H1 (cell line): ENCODE measurements at regions not wholly inside any gene's neighbourhood (a gene's known extent, or its start where the extent isn't known, plus 50 kb on each side); places are given as distances from the start of the nearest gene placed in this dataset.

Experiments
- CTCF ChIA-PET: fragments of 300-600 bp; sonication (Branson Sonifier 250); formaldehyde crosslinking; loops from one replicate; lab custom pipeline; 2021; ENCODE audit not compliant: partially characterized antibody; lab: Charles Lee
- POLR2A ChIA-PET: fragments of 300-600 bp; sonication (Branson Sonifier 250); formaldehyde crosslinking; loops from one replicate; lab custom pipeline; 2021; ENCODE audit warnings: inconsistent platforms; ENCODE audit not compliant: partially characterized antibody; lab: Charles Lee
- DNase-seq, 2 experiments: peaks; one replicate each; pipeline versions ENCODE4 v3.0.0 to v3.0.0-alpha.2; 2010 to 2022; ENCODE audit warnings: low spot score in 2 of 2, low read depth in 1 of 2, mixed read lengths in 1 of 2
- FAIRE-seq: peaks from 2 replicates; lab custom pipeline; 2011; peaks lifted over from hg19 to GRCh38; lab: Jason Lieb, UNC
- H2AFZ ChIP-seq: 2 replicates; pipeline ENCODE4 v1.8.1; 2012; ENCODE audit warnings: low read length, inconsistent platforms
- H2AK5ac ChIP-seq: 2 replicates; pipeline ENCODE4 v1.6.1; 2013; ENCODE audit warnings: low read depth, low read length
- H2BK120ac ChIP-seq: replicated peaks from 2 replicates; pipeline ENCODE3; 2013; ENCODE audit warnings: low read depth, low read length, inconsistent platforms
- H2BK12ac ChIP-seq: 2 replicates; pipeline ENCODE4 v1.6.1; 2013; ENCODE audit warnings: low read depth, low read length
- H2BK15ac ChIP-seq: 2 replicates; pipeline ENCODE4 v1.6.1; 2013; ENCODE audit warnings: low read length
- H2BK20ac ChIP-seq: 2 replicates; pipeline ENCODE4 v1.6.1; 2013; ENCODE audit warnings: low read length
- H2BK5ac ChIP-seq: 2 replicates; pipeline ENCODE4 v1.6.1; 2013; ENCODE audit warnings: low read depth, low read length
- H3K14ac ChIP-seq: 2 replicates; pipeline ENCODE4 v1.6.1; 2013; ENCODE audit warnings: inconsistent platforms; ENCODE audit not compliant: insufficient read length
- H3K18ac ChIP-seq: 2 replicates; pipeline ENCODE4 v1.6.1; 2013; ENCODE audit warnings: low read length; ENCODE audit errors: extremely low read depth
- H3K23ac ChIP-seq: 2 replicates; pipeline ENCODE4 v1.6.1; 2013; ENCODE audit warnings: inconsistent platforms; ENCODE audit not compliant: insufficient read length
- H3K23me2 ChIP-seq: 2 replicates; pipeline ENCODE4 v1.6.1; 2013; ENCODE audit warnings: low read depth, low read length
- H3K27ac ChIP-seq: 2 replicates; pipeline ENCODE4 v1.6.1; 2011; ENCODE audit warnings: low read depth, low read length, inconsistent platforms
- H3K27me3 ChIP-seq, 4 experiments: replicated peaks in 1 of 4; 1 replicate in 1 of 4; 2 replicates in 3 of 4; pipeline versions ENCODE4 v1.6.1 to v1.8.1; 2011 to 2013; ENCODE audit warnings: low read length in 3 of 4, mild to moderate bottlenecking in 3 of 4, inconsistent platforms in 2 of 4, mixed read lengths in 2 of 4, moderate library complexity in 1 of 4; ENCODE audit not compliant: control insufficient read depth in 3 of 4, insufficient read depth in 3 of 4; ENCODE audit errors: extremely low read depth in 1 of 4
- H3K36me3 ChIP-seq, 4 experiments: 2 replicates each; pipeline versions ENCODE4 v1.6.1 to v1.8.1; 2011 to 2013; ENCODE audit warnings: mild to moderate bottlenecking in 4 of 4, low read length in 3 of 4, moderate library complexity in 2 of 4, control low read depth in 1 of 4, inconsistent platforms in 1 of 4; ENCODE audit not compliant: insufficient read depth in 4 of 4, control insufficient read depth in 2 of 4
- H3K4ac ChIP-seq: replicated peaks from 2 replicates; pipeline ENCODE3; 2013; ENCODE audit warnings: low read length, low read depth, mixed read lengths, inconsistent platforms; ENCODE audit not compliant: insufficient read length
- H3K4me1 ChIP-seq, 4 experiments: replicated peaks in 1 of 4; 1 replicate in 1 of 4; 2 replicates in 3 of 4; pipeline versions ENCODE4 v1.6.1 to v1.8.1; 2011 to 2013; ENCODE audit warnings: low read length in 3 of 4, inconsistent platforms in 2 of 4, mixed read lengths in 1 of 4; ENCODE audit not compliant: insufficient read depth in 4 of 4, control insufficient read depth in 3 of 4
- H3K4me2 ChIP-seq, 2 experiments: 2 replicates each; pipeline versions ENCODE4 v1.6.1 to v1.8.1; 2011 to 2013; ENCODE audit warnings: low read depth in 2 of 2, low read length in 2 of 2, control low read depth in 1 of 2, inconsistent platforms in 1 of 2, mild to moderate bottlenecking in 1 of 2; ENCODE audit not compliant: insufficient read depth in 1 of 2
- H3K4me3 ChIP-seq, 4 experiments: fragments of 200-600, 300-600 bp in 1 of 4; sonication (generic), shearing (Covaris generic), sonication (Bioruptor Twin) in 1 of 4; 2 replicates each; pipeline versions ENCODE4 v1.5.1 to v1.8.1; 2011 to 2016; ENCODE audit warnings: low read length in 4 of 4, low read depth in 3 of 4, control low read depth in 2 of 4, inconsistent platforms in 2 of 4, mild to moderate bottlenecking in 2 of 4, mixed read lengths in 1 of 4, moderate library complexity in 1 of 4; ENCODE audit not compliant: insufficient read depth in 2 of 4; ENCODE audit errors: extremely low read depth in 1 of 4
- H3K56ac ChIP-seq: replicated peaks from 2 replicates; pipeline ENCODE3; 2013; ENCODE audit warnings: low read depth, mild to moderate bottlenecking, mixed read lengths, low read length, inconsistent platforms; ENCODE audit not compliant: insufficient read length
- H3K79me1 ChIP-seq: 2 replicates; pipeline ENCODE4 v1.6.1; 2013; ENCODE audit warnings: low read depth, low read length, control low read depth
- H3K79me2 ChIP-seq, 2 experiments: 2 replicates each; pipeline versions ENCODE4 v1.6.1 to v1.8.1; 2012 to 2013; ENCODE audit warnings: low read length in 2 of 2, mild to moderate bottlenecking in 2 of 2, inconsistent platforms in 1 of 2; ENCODE audit not compliant: insufficient read depth in 2 of 2, control insufficient read depth in 1 of 2
- H3K9ac ChIP-seq, 4 experiments: replicated peaks in 1 of 4; 1 replicate in 1 of 4; 2 replicates in 3 of 4; pipeline versions ENCODE4 v1.6.1 to v1.8.1; 2011 to 2013; ENCODE audit warnings: low read depth in 3 of 4, low read length in 3 of 4, control low read depth in 2 of 4, mild to moderate bottlenecking in 2 of 4, moderate library complexity in 2 of 4, inconsistent platforms in 1 of 4; ENCODE audit errors: extremely low read depth in 1 of 4
- H3K9me3 ChIP-seq, 2 experiments: 2 replicates each; pipeline versions ENCODE4 v1.6.1 to v1.8.1; 2012 to 2013; ENCODE audit warnings: mild to moderate bottlenecking in 2 of 2, moderate library complexity in 2 of 2, control low read depth in 1 of 2, inconsistent platforms in 1 of 2, low read depth in 1 of 2, low read length in 1 of 2, mixed read lengths in 1 of 2; ENCODE audit not compliant: insufficient read depth in 2 of 2
- H4K20me1 ChIP-seq, 2 experiments: replicated peaks in 1 of 2; 2 replicates each; pipeline versions ENCODE3 to v1.8.1; 2011 to 2013; ENCODE audit warnings: inconsistent platforms in 2 of 2, low read length in 2 of 2, mild to moderate bottlenecking in 1 of 2; ENCODE audit not compliant: insufficient read depth in 2 of 2, control insufficient read depth in 1 of 2
- H4K5ac ChIP-seq: 2 replicates; pipeline ENCODE4 v1.6.1; 2013; ENCODE audit warnings: low read length, low read depth, mixed read lengths, inconsistent platforms; ENCODE audit not compliant: insufficient read length
- H4K8ac ChIP-seq: 2 replicates; pipeline ENCODE4 v1.8.0; 2013; ENCODE audit warnings: mild to moderate bottlenecking, moderate library complexity, low read length, inconsistent platforms; ENCODE audit not compliant: insufficient read depth; ENCODE audit errors: extremely low read depth
- H4K91ac ChIP-seq: replicated peaks from 2 replicates; pipeline ENCODE3; 2013; ENCODE audit warnings: low read length, mixed read lengths, inconsistent platforms; ENCODE audit not compliant: insufficient read length
- ATF3 ChIP-seq: IDR thresholded peaks from 2 replicates; pipeline ENCODE4 v1.6.1; 2011; ENCODE audit warnings: low read depth, mild to moderate bottlenecking, low read length; ENCODE audit not compliant: insufficient read depth
- CBX8 ChIP-seq: fragments of 300-800, 300-1000 bp; sonication (generic); IDR thresholded peaks from 2 replicates; pipeline ENCODE4 v1.7.1; 2016; ENCODE audit warnings: low read depth, low read length, borderline replicate concordance
- CTCF ChIP-seq, 3 experiments: IDR thresholded peaks; 1 replicate in 2 of 3; 2 replicates in 1 of 3; pipeline versions ENCODE4 v1.5.1 to v1.6.1; 2011; ENCODE audit warnings: low read length in 3 of 3, mild to moderate bottlenecking in 3 of 3, inconsistent platforms in 2 of 3, low read depth in 1 of 3, moderate library complexity in 1 of 3; ENCODE audit not compliant: insufficient read depth in 1 of 3; ENCODE audit errors: control extremely low read depth in 1 of 3
- FOSL1 ChIP-seq: IDR thresholded peaks from 2 replicates; pipeline ENCODE4 v1.6.1; 2011; ENCODE audit warnings: mild to moderate bottlenecking, low read depth, low read length, moderate library complexity; ENCODE audit not compliant: insufficient read depth
- GABPA ChIP-seq: IDR thresholded peaks from 2 replicates; pipeline ENCODE4 v1.6.1; 2011; ENCODE audit warnings: mild to moderate bottlenecking, low read length, moderate library complexity, borderline replicate concordance; ENCODE audit not compliant: insufficient read depth
- JUND ChIP-seq: IDR thresholded peaks from 2 replicates; pipeline ENCODE4 v1.6.1; 2011; ENCODE audit warnings: mild to moderate bottlenecking, improper control_type of control experiment, low read length
- KDM4A ChIP-seq: IDR thresholded peaks from one replicate; pipeline ENCODE4 v1.7.1; 2012; ENCODE audit warnings: low read depth, mild to moderate bottlenecking, moderate library complexity, low read length, inconsistent platforms; ENCODE audit not compliant: severe bottlenecking
- MAX ChIP-seq: IDR thresholded peaks from 2 replicates; pipeline ENCODE4 v1.6.1; 2012; ENCODE audit warnings: inconsistent platforms
- NANOG ChIP-seq: IDR thresholded peaks from 2 replicates; pipeline ENCODE4 v1.6.1; 2011; ENCODE audit warnings: low read length, low read depth, mild to moderate bottlenecking, inconsistent platforms; ENCODE audit not compliant: insufficient read depth, poor library complexity, severe bottlenecking
- RXRA ChIP-seq: IDR thresholded peaks from 2 replicates; pipeline ENCODE4 v1.6.1; 2011; ENCODE audit warnings: low read depth, mild to moderate bottlenecking, low read length, moderate library complexity; ENCODE audit not compliant: insufficient read depth
- TAF7 ChIP-seq: optimal IDR thresholded peaks from 2 replicates; pipeline ENCODE3; 2011; ENCODE audit warnings: low read depth, mild to moderate bottlenecking, inconsistent platforms, low read length, moderate library complexity, borderline replicate concordance
- WGBS, 2 experiments: shearing (Covaris generic) in 1 of 2; methylation state at CpG; one replicate each; pipeline versions ENCODE4 v1.1.6 to v1.1.7; 2013 to 2015; ENCODE audit warnings: low lambda C conversion rate in 2 of 2, mixed read lengths in 2 of 2, inconsistent platforms in 1 of 2, low coverage in 1 of 2, missing lambda C conversion rate in 1 of 2; ENCODE audit not compliant: insufficient replicate concordance in 2 of 2, insufficient coverage in 1 of 2, insufficient read length in 1 of 2; ENCODE audit errors: extremely low coverage in 1 of 2, missing lambda C conversion rate in 1 of 2; 5-methylcytosine and 5-hydroxymethylcytosine counted together

- Histone ChIP-seq H3K4ac (no peak overlapping the region), H3K36me3 (no peaks in the 10 kb centered on the region), H4K5ac (no peak overlapping the region), H2BK20ac (no peak overlapping the region), H4K8ac (no peak overlapping the region), H3K4me2 (no peak overlapping the region), H4K91ac (no peak overlapping the region), H2BK5ac (no peak overlapping the region), H3K23me2 (no peaks in the 10 kb centered on the region), H2AFZ (no peak overlapping the region), H4K20me1 (no peaks in the 10 kb centered on the region), H2BK12ac (no peak overlapping the region), H3K4me1 (no peaks in the 10 kb centered on the region), H3K18ac (no peak overlapping the region), H3K56ac (no peak overlapping the region), H3K27ac (no peak overlapping the region), H3K9me3 (no peaks in the 10 kb centered on the region), H2AK5ac (no peak overlapping the region), H3K79me2 (no peaks in the 10 kb centered on the region), H3K23ac (no peak overlapping the region), H3K79me1 (no peaks in the 10 kb centered on the region), H3K4me3 (no peak overlapping the region), H3K27me3 (no peaks in the 10 kb centered on the region), H2BK15ac (no peak overlapping the region), H3K9ac (no peak overlapping the region), H2BK120ac (no peak overlapping the region), H3K14ac (no peak overlapping the region)
- ChIA-PET CTCF (interaction anchor here (1.6 kb wide), 1 partner anchor 11 kb away, joined by 3 read pairs; no protein-coding TSS in a partner anchor), POLR2A (no interaction called here)
- DNase-seq, result no peak
- WGBS, 2 experiments, result 91% methylated on average over 2 of the region's 2 CpGs; no CpG with 5 or more reads in 1 of the 2 experiments
- no peak for FAIRE-seq
- TF ChIP-seq CBX8 (no peak), GABPA (no peak), CTCF (IDR thresholded peaks at IDR 0.05; ENCODE audit: control extremely low read depth in 1 of 3, insufficient read depth in 1 of 3, low read depth in 1 of 3, low read length in 3 of 3) (no peak), TAF7 (no peak), RXRA (no peak), ATF3 (no peak), MAX (no peak), JUND (no peak), KDM4A (no peak), FOSL1 (no peak), NANOG (no peak)
Observed at GRCh38 chr4:108297605-108298004, 128.9 kb upstream of the LEF1 start.
